IPS-18c (cell line): ENCODE measurements at regions not wholly inside any gene's neighbourhood (a gene's known extent, or its start where the extent isn't known, plus 50 kb on each side); places are given as distances from the start of the nearest gene placed in this dataset.

Source experiments
- H3K4me3 ChIP-seq: 2 replicates; pipeline ENCODE4 v1.7.0; 2013; ENCODE audit warnings: low read depth, mild to moderate bottlenecking, low read length, moderate library complexity; ENCODE audit not compliant: insufficient read depth
- H3K9me3 ChIP-seq: one replicate; pipeline ENCODE4 v1.6.1; 2013; ENCODE audit warnings: mild to moderate bottlenecking, low read length, moderate library complexity; ENCODE audit not compliant: control insufficient read depth, insufficient read depth

DNA sequence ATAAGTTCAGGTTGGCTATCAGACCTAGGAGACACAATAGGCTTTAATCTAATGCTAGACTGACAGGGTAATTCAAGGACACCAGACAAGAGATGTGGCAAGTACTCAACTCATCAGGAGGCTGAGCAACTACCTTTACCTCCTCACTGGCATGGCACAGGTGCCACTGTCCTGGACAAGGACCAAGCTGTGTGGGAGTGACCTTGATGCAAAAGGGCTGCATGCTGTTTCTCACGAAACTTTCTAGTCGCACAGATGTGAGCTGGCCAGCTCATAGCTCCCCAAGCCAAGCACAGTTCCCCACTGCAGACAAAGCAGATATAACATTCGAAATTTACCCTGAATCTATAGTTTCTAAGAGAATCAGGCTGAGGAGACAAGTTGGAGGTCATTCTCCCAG is 207.6 kb upstream of the GHITM start:
- Histone ChIP-seq H3K9me3 (no peaks in the 10 kb centered on the region), H3K4me3 (no peak overlapping the region)

DNA sequence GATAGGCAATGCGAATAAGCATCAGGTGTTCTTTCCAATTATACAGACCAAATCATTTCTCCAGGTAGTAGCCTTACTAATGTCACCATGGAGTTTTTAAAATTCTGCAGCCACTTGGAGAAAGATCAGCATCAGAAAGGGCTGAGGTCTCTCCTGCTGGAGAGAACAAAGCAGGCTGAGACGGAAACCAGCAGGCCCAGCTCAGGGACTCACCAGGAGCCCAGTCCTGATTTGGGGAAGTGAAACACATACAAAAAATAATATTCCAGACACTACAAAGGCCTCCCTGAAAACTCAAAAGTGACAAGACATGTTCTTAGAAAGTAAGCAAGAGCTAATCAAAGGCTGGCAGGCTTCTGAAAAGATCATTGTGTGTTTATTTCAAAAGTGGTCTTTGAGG is 207.1 kb upstream of the GHITM start:
- Histone ChIP-seq H3K9me3 (no peaks in the 10 kb centered on the region), H3K4me3 (no peak overlapping the region)

DNA sequence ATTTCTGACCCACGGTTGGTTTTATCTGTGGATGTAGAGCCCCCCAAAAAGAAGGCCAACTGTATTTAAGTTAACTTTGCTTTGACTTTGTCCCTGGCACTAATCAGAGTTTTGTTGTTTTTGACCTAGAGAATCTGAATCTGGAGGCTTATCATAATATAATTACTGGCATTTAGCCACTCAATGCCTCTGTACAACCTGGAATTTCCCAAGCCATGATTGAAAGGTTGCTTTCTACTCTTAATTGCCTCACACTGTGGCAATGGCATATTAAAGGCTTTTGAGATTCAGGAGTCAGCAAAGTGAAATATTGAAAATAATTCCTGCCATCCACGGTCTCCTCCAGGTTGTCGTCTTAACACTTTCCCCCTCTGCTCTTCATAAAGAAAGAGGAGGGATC is 205.2 kb upstream of the GHITM start:
- H3K9me3 ChIP-seq = no peaks in the 10 kb centered on the region

DNA sequence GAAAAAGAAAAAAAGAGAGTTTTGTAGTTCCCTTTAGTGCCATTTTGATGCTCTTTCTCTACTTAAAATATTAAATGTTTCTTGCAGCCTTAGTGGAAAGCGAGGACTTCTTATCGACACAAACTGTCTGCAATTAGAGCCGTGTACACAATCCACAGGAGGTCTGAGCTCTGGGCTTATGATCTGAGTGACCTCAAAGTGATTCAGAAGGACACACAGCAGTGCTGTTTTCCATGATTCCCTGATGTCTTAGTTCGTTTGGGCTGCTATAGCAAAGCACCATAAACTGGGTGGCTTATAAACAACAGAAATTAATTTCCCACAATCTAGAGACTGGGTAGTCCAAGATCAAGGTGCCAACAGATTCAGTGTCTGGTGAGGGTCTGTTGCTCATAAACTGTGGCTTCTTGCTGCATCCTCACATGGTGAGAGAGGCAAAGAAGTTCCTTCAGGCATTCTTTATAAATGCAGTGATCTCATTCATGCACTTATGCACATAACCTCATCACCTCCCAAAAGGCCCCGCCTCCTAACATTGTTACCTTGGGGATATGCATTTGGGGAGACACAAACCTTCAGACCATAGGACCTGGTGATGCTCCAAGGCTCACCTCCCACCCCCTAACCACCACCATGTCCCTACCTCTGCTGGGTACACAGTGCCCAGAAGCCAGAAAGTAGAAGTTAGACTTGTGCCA is 204.5 kb upstream of the GHITM start:
- Histone ChIP-seq H3K9me3 (no peaks in the 10 kb centered on the region), H3K4me3 (no peak overlapping the region)

More for the DNA sequence above, 205.2 kb upstream of the GHITM start:
- H3K4me3 ChIP-seq = no peak overlapping the region

DNA sequence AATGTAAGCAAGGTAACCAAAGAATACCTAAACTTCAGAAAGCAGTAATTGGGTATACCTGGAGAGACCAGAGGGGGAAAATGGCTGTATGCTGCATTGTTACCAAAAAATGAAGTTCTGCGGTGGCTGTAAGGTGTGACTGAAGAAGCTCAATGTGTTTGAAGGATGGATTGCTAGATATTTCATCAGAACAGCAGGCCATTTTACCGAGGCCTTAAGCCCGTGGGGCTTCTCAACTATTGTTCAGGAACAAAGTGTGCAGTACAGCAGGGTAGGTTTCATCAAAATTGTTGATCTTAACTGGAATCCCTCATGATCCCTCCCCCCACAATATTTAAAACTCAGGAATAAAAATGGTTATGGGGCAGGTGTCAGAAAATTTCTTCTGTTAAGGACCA is 204.0 kb upstream of the GHITM start:
- Histone ChIP-seq H3K9me3 (no peaks in the 10 kb centered on the region), H3K4me3 (no peak overlapping the region)

DNA sequence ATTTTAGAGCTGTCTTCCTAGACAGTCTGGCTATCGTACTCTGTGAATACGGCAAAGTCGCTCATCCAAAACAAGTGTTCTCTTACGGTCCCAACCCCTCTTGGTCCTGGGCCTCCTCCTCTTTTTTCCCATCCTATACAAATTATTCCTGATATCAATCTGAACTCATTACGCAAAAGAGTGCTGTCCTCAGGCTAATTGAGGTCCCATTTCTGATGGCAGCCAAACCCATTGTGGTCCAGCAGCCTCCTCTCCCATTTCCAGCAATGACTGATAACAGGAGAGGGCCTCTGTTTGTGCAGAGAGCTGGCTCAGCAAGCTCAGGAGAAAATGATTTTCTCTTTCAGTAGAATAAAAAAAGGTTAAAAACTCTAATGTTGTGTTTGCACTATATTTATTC is 203.4 kb upstream of the GHITM start:
- no peak overlapping the region for H3K4me3 ChIP-seq
- H3K9me3 ChIP-seq = no peaks in the 10 kb centered on the region

DNA sequence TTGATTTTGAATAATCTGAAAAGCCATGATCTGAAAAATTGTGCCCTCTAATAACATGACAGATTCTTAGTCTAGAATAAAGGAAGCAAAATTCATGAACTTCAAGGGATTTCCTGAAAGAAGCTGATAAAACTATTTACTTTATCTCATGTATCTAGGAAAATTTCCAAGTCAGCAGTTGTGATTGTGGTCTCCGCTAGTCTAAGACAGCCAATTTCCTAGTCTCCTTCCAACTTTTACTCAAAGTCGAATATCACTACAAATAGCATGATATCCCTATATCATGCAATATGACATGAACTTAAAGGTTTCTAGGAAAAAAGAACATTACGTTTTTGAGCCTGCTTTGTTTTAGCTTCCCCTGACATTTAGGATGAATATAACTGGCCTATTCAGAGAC is 202.1 kb upstream of the GHITM start:
- no peak overlapping the region for H3K4me3 ChIP-seq
- no peaks in the 10 kb centered on the region for H3K9me3 ChIP-seq

DNA sequence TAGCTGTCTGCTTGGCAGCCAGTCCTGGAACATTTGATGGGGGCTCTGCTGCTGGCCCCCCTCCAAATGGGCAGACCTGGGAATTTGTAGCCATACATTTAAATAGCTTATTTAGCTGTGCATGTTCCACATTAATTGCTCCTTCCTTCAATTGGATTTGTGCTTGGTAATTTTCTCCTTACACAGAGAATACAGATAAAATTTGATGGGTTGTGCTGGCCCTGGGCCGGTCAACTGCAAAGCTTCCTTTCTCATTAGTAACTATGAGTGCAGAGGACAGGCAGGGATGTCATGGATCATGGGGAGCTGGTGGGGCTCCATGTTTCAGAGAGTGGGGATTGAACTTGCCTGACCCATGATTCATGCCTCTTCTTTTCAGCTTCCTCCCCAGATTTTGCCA is 201.5 kb upstream of the GHITM start:
- H3K9me3 ChIP-seq = no peaks in the 10 kb centered on the region

DNA sequence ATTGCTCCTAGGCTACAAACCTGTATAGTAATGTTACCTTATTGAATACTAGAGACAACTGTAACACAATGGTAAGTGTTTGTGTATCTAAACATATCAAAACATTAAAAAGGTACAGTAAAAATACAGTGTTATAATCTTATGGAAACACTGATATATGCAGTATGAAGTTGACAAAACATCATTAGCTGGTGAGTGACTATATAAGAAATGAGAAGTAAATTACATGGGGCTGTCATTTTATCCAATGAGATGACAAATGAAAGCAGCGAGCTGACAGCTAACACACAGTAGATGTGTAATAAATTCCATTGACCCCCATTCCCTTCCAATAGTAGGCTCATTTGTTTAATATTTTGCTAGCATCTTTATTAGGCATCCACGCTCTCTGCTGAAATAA is 198.1 kb upstream of the GHITM start:
- Histone ChIP-seq H3K4me3 (no peak overlapping the region), H3K9me3 (no peaks in the 10 kb centered on the region)

More for the DNA sequence above, 201.5 kb upstream of the GHITM start:
- H3K4me3 ChIP-seq = no peak overlapping the region

DNA sequence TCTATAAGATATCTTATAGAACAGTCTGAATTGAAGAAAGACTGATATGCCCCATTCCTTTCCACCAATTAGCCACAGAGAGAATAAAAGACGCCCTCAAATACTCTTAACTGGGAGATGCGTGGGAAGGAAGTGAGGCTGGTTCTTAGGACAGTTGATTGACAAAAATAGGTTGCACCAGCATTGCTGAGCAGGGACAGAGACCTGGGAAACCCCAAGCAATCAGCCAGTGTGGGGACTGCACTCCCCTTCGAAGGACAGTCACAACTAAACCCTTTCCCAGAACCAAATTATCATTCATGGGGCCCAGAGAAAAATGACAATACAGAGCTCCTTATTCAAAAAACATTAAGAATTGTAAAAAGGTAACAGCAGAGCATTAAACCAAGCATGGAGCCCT is 196.9 kb upstream of the GHITM start:
- no peak overlapping the region for H3K4me3 ChIP-seq

DNA sequence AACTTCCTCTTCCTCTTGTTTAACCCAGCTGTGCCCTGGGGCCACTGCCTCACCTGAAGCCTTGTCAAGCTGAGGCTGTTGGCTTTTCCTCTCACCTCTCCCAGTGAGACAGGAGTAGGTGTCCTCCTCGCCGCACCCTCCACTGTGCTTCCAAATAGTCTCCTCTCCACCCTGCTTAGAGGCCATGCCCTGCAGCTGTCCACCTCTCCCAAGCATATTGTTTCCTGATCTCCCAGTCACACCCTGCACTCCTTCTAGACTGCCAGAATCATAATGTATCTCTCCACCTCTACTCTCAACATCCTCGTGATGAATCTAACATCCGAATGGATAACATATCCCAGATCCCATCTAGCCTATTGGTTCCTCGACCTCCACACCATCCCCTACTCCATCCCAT is 196.3 kb upstream of the GHITM start:
- H3K9me3 ChIP-seq = no peaks in the 10 kb centered on the region
- H3K4me3 ChIP-seq = no peak overlapping the region

More for the DNA sequence above, 196.9 kb upstream of the GHITM start:
- H3K9me3 ChIP-seq = no peaks in the 10 kb centered on the region

DNA sequence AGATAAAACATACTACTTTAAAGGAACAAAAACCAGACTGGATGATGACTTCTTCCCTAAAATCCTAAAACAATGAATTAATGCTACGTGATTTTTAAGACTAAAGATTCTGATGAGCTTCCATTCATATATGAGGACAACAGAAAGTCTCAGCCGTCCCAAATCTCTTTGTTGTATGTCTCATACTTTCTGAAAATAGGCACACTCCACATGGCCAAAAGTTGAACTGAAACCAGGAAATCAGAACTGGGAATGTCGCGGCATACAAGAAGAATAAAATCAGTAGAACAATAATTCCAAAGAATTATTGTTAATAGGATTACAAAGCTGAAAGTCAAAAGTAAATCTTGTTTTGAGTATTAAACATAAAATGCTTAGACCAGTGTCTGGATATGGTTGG is 195.4 kb upstream of the GHITM start:
- Histone ChIP-seq H3K4me3 (no peak overlapping the region), H3K9me3 (no peaks in the 10 kb centered on the region)

DNA sequence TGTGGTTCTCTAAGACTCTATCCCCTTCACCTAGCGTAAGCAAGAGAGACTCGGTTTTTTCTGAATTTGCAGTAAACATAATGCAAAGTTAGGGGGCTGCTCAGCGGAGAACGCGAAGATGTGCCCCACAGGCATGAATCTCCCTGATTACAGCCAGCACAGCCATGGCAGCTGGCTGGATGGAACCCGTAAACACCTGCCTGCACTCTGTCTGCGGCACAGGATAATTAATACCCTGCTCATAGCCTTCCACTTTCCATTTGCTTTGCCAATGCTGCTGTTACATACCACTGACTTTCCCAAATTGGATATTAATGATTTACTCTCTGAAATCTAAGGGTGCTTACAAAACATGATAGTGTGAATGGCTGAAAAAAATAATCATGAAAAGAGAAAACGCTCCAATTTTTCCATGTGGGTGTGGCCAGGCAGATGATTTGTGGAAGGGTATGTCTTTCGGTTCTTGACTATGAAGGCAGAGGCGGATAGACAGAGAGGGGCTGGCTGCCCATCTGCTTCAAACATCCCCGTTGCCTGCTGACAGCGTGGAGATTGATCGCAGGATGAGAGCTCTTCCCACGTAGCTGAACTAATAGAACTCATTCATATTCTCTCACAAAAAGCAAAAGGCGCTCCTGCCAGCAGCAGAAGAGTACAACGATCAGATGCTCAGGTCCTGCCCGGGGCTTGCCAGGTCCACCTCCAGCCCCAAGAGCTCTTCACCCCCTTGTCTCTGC is 193.2 kb upstream of the GHITM start:
- no peaks in the 10 kb centered on the region for H3K9me3 ChIP-seq
- H3K4me3 ChIP-seq = no peak overlapping the region

DNA sequence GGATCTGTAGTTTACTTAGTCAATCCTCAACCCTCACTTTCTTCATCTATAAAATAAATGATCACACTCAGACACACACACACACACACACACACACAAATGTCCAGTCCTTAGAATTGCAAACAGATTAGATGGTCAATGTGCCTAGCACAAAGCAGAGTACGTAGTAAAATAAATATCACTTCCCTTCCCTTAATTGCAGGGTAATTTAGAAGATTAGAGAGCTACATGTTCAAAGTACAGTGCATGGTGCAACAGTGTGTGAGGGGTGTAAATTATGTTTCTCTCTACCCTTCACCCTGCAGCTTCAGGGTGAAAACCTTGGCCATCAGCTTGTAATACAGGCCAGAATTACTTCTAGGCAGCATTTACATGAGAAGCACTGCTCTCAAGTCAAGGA is 187.0 kb upstream of the GHITM start:
- H3K9me3 ChIP-seq = no peaks in the 10 kb centered on the region
- H3K4me3 ChIP-seq = no peak overlapping the region

DNA sequence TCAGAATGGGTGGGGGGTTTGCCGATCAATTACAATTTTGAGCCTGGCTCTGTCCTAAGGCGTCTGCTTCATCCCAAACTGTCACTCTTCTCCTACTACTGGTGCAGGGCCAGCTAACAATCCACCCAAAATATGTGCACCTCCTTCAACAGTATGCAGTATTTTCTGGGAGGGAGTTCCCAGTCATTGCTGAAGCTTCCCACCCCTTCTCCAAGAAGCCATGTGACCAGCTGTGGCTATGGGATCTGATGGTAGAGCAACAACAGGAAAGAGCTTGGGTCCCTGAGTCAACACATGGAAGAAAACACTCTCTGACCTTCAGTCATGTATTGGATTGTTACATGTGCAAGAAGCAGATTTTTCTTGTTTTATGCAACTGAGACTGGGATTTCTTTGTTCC is 185.7 kb upstream of the GHITM start:
- Histone ChIP-seq H3K4me3 (no peak overlapping the region), H3K9me3 (no peaks in the 10 kb centered on the region)

DNA sequence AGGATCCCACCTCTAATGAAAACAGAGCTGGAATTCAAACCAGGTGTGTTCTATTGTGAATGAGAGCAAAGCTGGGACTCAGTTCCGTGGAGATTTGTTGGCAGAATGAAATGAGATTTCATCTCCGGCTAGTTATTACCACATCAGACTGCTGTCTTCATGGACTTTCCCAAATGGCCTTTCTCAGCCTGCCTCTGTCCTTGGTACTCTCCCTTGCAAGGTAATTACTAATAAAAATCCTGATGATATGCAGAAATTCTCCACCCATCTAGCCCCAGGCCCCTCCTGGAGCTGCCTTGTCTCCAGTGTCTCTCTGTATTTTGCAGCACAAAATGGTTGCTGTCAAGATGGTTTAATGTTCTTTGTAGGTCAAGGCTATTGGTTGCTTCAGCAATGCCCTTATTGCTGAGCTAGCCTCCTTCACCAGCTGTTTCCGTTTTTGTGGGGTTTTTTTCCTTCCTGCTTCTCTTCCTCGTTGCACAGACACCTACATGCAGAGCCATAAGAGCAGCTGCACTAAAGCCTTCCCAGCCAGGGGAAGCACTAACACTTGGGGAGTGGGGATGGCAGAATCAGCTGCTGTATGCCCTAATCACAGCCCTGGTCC is 185.0 kb upstream of the GHITM start:
- H3K9me3 ChIP-seq = no peaks in the 10 kb centered on the region
- H3K4me3 ChIP-seq = no peak overlapping the region

DNA sequence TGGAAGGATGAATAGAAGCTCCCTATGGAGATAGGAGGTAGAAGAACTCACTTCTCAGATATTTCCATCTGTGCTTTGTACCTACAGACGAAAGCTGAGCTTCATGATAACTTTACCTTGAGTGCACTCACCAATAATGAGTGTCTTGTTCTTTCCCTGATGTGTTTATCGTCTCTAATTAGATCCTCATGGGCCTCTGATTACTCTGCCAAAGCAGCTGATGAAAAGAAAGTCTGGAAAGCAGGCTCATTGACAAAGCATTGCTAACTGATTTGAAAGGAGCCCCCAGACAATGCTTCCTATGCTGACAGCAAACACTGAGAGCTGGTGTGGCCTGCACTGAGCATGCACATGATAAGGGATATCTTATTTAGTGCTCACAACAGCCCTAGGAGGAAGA is 183.9 kb upstream of the GHITM start:
- no peaks in the 10 kb centered on the region for H3K9me3 ChIP-seq
- no peak overlapping the region for H3K4me3 ChIP-seq

DNA sequence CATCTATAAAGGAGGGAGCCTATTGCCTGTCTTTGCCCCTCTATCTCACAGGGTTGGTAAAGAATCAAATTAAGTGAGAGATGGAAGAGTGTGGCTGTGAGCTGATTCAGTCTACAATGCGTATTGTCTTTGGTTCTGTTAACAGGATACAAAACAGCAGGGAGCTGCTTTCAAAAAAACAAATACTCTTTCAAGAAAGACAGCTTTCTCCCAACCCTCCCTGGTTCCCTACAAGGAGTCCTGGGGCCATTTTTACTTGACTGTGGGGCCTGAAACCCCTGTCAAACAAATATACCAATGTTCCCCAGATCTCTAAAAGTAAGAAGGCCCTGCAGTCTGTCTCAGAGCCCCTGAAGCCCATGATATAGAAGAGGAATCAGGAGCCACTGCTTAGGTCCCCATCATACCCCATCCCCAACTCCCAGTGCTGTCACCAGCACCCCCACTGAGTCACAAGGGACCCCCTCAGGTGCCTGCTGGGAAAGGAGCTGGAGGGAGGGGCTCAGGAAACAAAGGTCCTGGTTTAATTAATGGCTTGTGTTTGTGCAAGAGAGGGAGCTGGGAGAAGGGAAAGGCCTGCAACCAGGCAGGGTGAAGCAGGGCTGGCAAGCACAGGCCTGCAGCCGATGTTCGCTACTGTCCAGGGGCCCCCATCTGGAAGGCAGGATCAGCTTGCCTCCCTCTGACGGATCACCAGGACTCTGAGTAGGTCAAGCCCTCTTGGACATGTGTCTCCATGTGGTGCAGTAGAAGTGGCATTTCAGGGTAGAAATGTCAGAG is 182.0 kb upstream of the GHITM start:
- Histone ChIP-seq H3K4me3 (no peak overlapping the region), H3K9me3 (no peaks in the 10 kb centered on the region)
